SJCRH30 (cell line): ENCODE measurements at regions not wholly inside any gene's neighbourhood (a gene's known extent, or its start where the extent isn't known, plus 50 kb on each side); places are given as distances from the start of the nearest gene placed in this dataset.

Experiments used
- DNase-seq, 2 experiments: peaks; one replicate each; pipeline ENCODE4 v3.0.0-alpha.2; 2015 to 2020
- H3K27ac ChIP-seq: fragments of 250-450 bp; sonication (Bioruptor Pico); 2 replicates; pipeline ENCODE4 v1.5.1; 2020; ENCODE audit warnings: mild to moderate bottlenecking, moderate library complexity
- H3K27me3 ChIP-seq: fragments of 250-450 bp; sonication (Bioruptor Pico); 2 replicates; pipeline ENCODE4 v1.5.1; 2020; ENCODE audit warnings: mild to moderate bottlenecking, moderate library complexity
- H3K36me3 ChIP-seq: fragments of 250-450 bp; sonication (Bioruptor Pico); 2 replicates; pipeline ENCODE4 v1.5.1; 2020; ENCODE audit warnings: mild to moderate bottlenecking, moderate library complexity
- H3K4me1 ChIP-seq: fragments of 250-450 bp; sonication (Bioruptor Pico); 2 replicates; pipeline ENCODE4 v1.5.1; 2020; ENCODE audit warnings: mild to moderate bottlenecking, moderate library complexity
- H3K4me3 ChIP-seq: fragments of 250-450 bp; sonication (Bioruptor Pico); 2 replicates; pipeline ENCODE4 v1.5.1; 2020; ENCODE audit warnings: mild to moderate bottlenecking, moderate library complexity
- H3K9me3 ChIP-seq: fragments of 250-450 bp; sonication (Bioruptor Pico); replicated peaks from 2 replicates; pipeline ENCODE4 v1.5.1; 2020; ENCODE audit warnings: mild to moderate bottlenecking, moderate library complexity

GRCh38 chr7:46386428-46387399 is 465.6 kb upstream of the IGFBP3 start:
- no peak overlapping the region for H3K27ac ChIP-seq
- H3K36me3 ChIP-seq, result no peaks in the 10 kb centered on the region
- H3K4me3 ChIP-seq, result no peak overlapping the region
- no peaks in the 10 kb centered on the region for H3K27me3 ChIP-seq
- H3K9me3 ChIP-seq, result 0 out of 2 replicates have a peak, but pooled peaks cover 2% of the 10 kb centered on the region
- no peaks in the 10 kb centered on the region for H3K4me1 ChIP-seq
- DNase-seq, result no peak

GRCh38 chr7:46385662-46386309 is 464.7 kb upstream of the IGFBP3 start:
- Histone ChIP-seq H3K4me3 (no peak overlapping the region), H3K27ac (no peak overlapping the region), H3K9me3 (0 out of 2 replicates have a peak, but pooled peaks cover 2% of the 10 kb centered on the region), H3K4me1 (no peaks in the 10 kb centered on the region), H3K27me3 (no peaks in the 10 kb centered on the region), H3K36me3 (no peaks in the 10 kb centered on the region)
- DNase-seq, result no peak

GRCh38 chr7:46383605-46384004 is 462.5 kb upstream of the IGFBP3 start:
- no peak for DNase-seq
- no peak overlapping the region for H3K27ac ChIP-seq
- H3K9me3 ChIP-seq, result 0 out of 2 replicates have a peak, but pooled peaks cover 2% of the 10 kb centered on the region

GRCh38 chr7:46369933-46370654 is 449.0 kb upstream of the IGFBP3 start:
- Histone ChIP-seq H3K4me3 (no peak overlapping the region), H3K36me3 (no peaks in the 10 kb centered on the region), H3K27ac (no peak overlapping the region), H3K9me3 (no peaks in the 10 kb centered on the region), H3K4me1 (no peaks in the 10 kb centered on the region), H3K27me3 (no peaks in the 10 kb centered on the region)
- DNase-seq, result no peak

More at GRCh38 chr7:46383605-46384004, 462.5 kb upstream of the IGFBP3 start:
- Histone ChIP-seq H3K4me1 (no peaks in the 10 kb centered on the region), H3K36me3 (no peaks in the 10 kb centered on the region), H3K27me3 (no peaks in the 10 kb centered on the region), H3K4me3 (no peak overlapping the region)

DNA sequence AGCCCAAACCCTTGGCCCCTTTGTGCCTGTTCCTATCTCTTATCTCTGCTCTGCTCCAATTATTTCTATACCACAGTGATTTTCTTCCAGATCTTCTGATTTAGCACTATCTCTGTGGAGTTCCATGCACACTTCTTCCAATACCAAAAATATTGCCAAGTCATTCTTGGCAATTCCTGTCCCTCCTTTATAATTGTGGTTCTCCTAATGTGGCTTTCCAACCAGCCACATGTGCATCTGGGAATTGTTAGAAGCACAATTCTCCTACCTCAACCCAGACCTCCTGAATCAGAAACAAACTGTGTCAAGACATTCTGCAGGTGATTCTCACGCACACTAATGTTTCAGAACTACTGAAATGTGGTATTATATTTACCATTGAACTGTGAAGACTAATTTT is 447.8 kb upstream of the IGFBP3 start:
- Histone ChIP-seq H3K4me3 (no peak overlapping the region), H3K36me3 (no peaks in the 10 kb centered on the region), H3K9me3 (no peaks in the 10 kb centered on the region), H3K27ac (no peak overlapping the region), H3K27me3 (no peaks in the 10 kb centered on the region), H3K4me1 (no peaks in the 10 kb centered on the region)
- DNase-seq, result no peak

- H3K9me3 ChIP-seq, result no peaks in the 10 kb centered on the region
- H3K36me3 ChIP-seq, result no peaks in the 10 kb centered on the region
- no peak overlapping the region for H3K4me3 ChIP-seq
- DNase-seq, result no peak
- no peaks in the 10 kb centered on the region for H3K27me3 ChIP-seq
- H3K4me1 ChIP-seq, result no peaks in the 10 kb centered on the region
- H3K27ac ChIP-seq, result no peak overlapping the region
Measured at GRCh38 chr7:46366526-46366925, 445.5 kb upstream of the IGFBP3 start.

- no peaks in the 10 kb centered on the region for H3K9me3 ChIP-seq
- no peak for DNase-seq
- no peaks in the 10 kb centered on the region for H3K36me3 ChIP-seq
- no peak overlapping the region for H3K4me3 ChIP-seq
- H3K27me3 ChIP-seq, result no peaks in the 10 kb centered on the region
- no peaks in the 10 kb centered on the region for H3K4me1 ChIP-seq
- H3K27ac ChIP-seq, result no peak overlapping the region
Measured at GRCh38 chr7:46363688-46364087, 442.6 kb upstream of the IGFBP3 start.

- H3K27me3 ChIP-seq, result no peaks in the 10 kb centered on the region
Measured at GRCh38 chr7:46360811-46361210, 439.7 kb upstream of the IGFBP3 start.

GRCh38 chr7:46360296-46360695 is 439.2 kb upstream of the IGFBP3 start:
- no peaks in the 10 kb centered on the region for H3K9me3 ChIP-seq
- no peak overlapping the region for H3K27ac ChIP-seq
- no peaks in the 10 kb centered on the region for H3K4me1 ChIP-seq

More at GRCh38 chr7:46360811-46361210, 439.7 kb upstream of the IGFBP3 start:
- H3K9me3 ChIP-seq, result no peaks in the 10 kb centered on the region
- H3K4me1 ChIP-seq, result no peaks in the 10 kb centered on the region
- H3K36me3 ChIP-seq, result no peaks in the 10 kb centered on the region
- DNase-seq, result peak; percentile 4 to 14
- H3K27ac ChIP-seq, result no peak overlapping the region
- H3K4me3 ChIP-seq, result no peak overlapping the region

DNA sequence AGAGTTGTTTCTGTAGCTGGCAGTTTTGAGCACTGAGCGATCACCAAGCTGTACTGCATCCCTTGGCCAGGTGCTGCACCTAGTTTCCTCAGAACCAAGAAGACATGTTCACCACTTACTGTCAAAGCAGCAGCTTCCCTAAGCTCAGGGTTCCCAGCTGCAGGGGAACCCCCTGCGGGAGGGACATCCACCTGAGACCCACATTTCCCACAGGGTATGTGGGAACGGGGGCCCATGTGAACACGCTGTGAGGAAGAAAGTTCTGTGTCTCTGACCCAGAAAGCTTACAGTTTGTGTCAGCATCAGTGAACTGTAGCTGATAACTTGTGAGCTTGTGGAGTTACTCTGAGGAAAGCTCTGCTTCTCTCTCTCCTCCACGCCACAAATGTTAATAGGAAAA is 436.8 kb upstream of the IGFBP3 start:
- H3K4me3 ChIP-seq, result no peak overlapping the region
- no peaks in the 10 kb centered on the region for H3K27me3 ChIP-seq
- H3K9me3 ChIP-seq, result no peaks in the 10 kb centered on the region
- H3K27ac ChIP-seq, result no peak overlapping the region
- no peak for DNase-seq
- H3K36me3 ChIP-seq, result no peaks in the 10 kb centered on the region
- H3K4me1 ChIP-seq, result no peaks in the 10 kb centered on the region

More at GRCh38 chr7:46360296-46360695, 439.2 kb upstream of the IGFBP3 start:
- Histone ChIP-seq H3K36me3 (no peaks in the 10 kb centered on the region), H3K4me3 (no peak overlapping the region), H3K27me3 (no peaks in the 10 kb centered on the region)
- no peak for DNase-seq

DNA sequence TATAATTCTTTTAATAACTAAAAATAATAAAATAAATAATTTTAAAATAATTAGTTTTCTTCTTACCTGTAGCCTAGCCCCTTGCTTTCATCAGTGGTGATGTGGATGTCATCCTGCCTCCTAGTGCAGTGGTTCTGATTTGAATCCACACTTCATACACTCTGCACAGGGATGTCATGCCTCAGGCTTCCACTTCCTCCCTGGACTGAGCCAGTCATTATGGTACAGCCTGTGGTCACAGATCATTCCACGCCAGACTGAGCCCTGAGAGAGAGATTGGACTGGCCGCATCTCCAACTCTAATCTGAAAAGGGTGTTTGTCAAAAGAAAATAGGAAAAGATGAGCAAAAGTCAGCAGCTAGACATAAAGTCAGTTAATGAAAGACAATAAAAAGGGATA is 436.2 kb upstream of the IGFBP3 start:
- Histone ChIP-seq H3K4me3 (no peak overlapping the region), H3K9me3 (no peaks in the 10 kb centered on the region), H3K27me3 (no peaks in the 10 kb centered on the region), H3K36me3 (no peaks in the 10 kb centered on the region), H3K27ac (no peak overlapping the region), H3K4me1 (no peaks in the 10 kb centered on the region)
- no peak for DNase-seq

GRCh38 chr7:46356371-46356770 is 435.3 kb upstream of the IGFBP3 start:
- Histone ChIP-seq H3K36me3 (no peaks in the 10 kb centered on the region), H3K27ac (no peak overlapping the region), H3K27me3 (no peaks in the 10 kb centered on the region), H3K4me1 (no peaks in the 10 kb centered on the region), H3K4me3 (no peak overlapping the region), H3K9me3 (no peaks in the 10 kb centered on the region)
- no peak for DNase-seq

DNA sequence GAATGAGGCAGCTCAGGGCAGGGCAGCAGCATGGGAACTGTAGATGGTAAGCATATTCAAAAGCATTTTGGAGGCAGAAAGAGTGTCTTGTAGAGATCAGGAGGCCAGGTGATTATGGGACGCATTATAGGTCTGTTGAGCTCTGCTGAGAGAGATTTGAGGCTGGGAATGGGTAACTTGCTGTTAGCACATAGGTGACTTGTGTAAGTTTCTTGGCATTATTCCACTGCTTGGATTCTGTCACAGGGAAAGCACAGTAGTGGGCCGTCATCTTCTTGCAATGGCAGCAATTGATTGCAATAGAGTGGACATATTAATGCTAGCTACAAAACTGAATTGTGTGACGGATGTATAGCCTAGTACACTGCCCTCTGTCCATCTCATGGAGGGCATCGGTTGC is 434.3 kb upstream of the IGFBP3 start:
- DNase-seq, result no peak
- H3K36me3 ChIP-seq, result no peaks in the 10 kb centered on the region
- no peak overlapping the region for H3K27ac ChIP-seq
- no peaks in the 10 kb centered on the region for H3K27me3 ChIP-seq
- no peaks in the 10 kb centered on the region for H3K4me1 ChIP-seq
- no peaks in the 10 kb centered on the region for H3K9me3 ChIP-seq
- H3K4me3 ChIP-seq, result no peak overlapping the region

- H3K27me3 ChIP-seq, result no peaks in the 10 kb centered on the region
- H3K27ac ChIP-seq, result no peak overlapping the region
- H3K9me3 ChIP-seq, result no peaks in the 10 kb centered on the region
- no peak overlapping the region for H3K4me3 ChIP-seq
- peak; percentile 37 to 74 for DNase-seq
- no peaks in the 10 kb centered on the region for H3K36me3 ChIP-seq
- H3K4me1 ChIP-seq, result no peaks in the 10 kb centered on the region
Measured at GRCh38 chr7:46352004-46352954, 431.2 kb upstream of the IGFBP3 start.
